HL-60 (cell line): ENCODE measurements at regions not wholly inside any gene's neighbourhood (a gene's known extent, or its start where the extent isn't known, plus 50 kb on each side); places are given as distances from the start of the nearest gene placed in this dataset.
"Not testable (repeated sequence)": the region's sequence is repeated elsewhere in the genome, so short reads cannot be mapped to it uniquely, and the experiment has no call there.

Experiments
- DNase-seq, 2 experiments: peaks; one replicate each; pipeline ENCODE4 v3.0.0-alpha.2; 2010 to 2020; ENCODE audit warnings: low read depth in 1 of 2, low spot score in 1 of 2
- H3K27ac ChIP-seq: fragments of 250-450 bp; sonication (Bioruptor Pico); replicated peaks from 2 replicates; pipeline ENCODE4 v1.5.1; 2020; ENCODE audit warnings: mild to moderate bottlenecking, moderate library complexity
- H3K27me3 ChIP-seq: fragments of 250-450 bp; sonication (Bioruptor Pico); 2 replicates; pipeline ENCODE4 v1.5.1; 2021; ENCODE audit warnings: mild to moderate bottlenecking, moderate library complexity; ENCODE audit not compliant: insufficient read depth, poor library complexity, severe bottlenecking
- H3K4me3 ChIP-seq: replicated peaks from 2 replicates; pipeline ENCODE4 v1.5.1; 2011; ENCODE audit warnings: mild to moderate bottlenecking, control low read depth, low read length; ENCODE audit not compliant: insufficient read depth
- GABPA ChIP-seq: IDR thresholded peaks from 2 replicates; pipeline ENCODE4 v1.6.1; 2012; ENCODE audit warnings: low read depth
- POLR2AphosphoS5 ChIP-seq: IDR thresholded peaks from 2 replicates; pipeline ENCODE4 v1.6.1; 2012; ENCODE audit warnings: low read depth
- SPI1 ChIP-seq: IDR thresholded peaks from 2 replicates; pipeline ENCODE4 v1.6.1; 2012; ENCODE audit warnings: low read depth, mild to moderate bottlenecking, borderline replicate concordance
- TF ChIP-seq, protein P1 (sequence below): IDR thresholded peaks from one replicate; pipeline ENCODE4 v1.5.1; 2011; ENCODE audit warnings: low read length, control low read depth, inconsistent platforms; ENCODE audit not compliant: insufficient read depth
- TF ChIP-seq, protein P2 (sequence below): IDR thresholded peaks from 2 replicates; pipeline ENCODE4 v1.6.1; 2012; ENCODE audit warnings: low read depth; ENCODE audit not compliant: insufficient replicate concordance

DNA sequence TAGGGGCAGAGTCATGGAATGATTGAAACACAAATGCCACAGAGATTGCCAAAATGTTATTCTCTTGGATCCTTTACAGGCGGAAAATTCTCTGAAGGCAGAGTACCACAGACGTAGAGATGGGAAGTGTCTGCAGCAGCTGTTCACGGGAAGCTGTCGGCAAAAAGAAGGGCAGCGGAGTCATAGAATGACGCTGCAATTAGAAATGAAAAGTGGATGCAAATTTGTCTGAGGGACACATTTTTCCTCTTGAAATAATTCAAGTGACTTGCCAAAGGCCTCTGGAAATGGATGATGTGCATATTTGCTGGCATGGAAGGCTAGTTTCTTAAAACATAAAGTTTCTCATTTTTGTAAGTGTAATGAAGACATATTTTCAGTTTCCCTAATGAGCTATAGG, 77.5 kb upstream of the PLD5 start:
- no peak overlapping the region for H3K27ac ChIP-seq
- no peak overlapping the region for H3K4me3 ChIP-seq
- TF ChIP-seq SPI1 (no peak), POLR2AphosphoS5 (no peak), GABPA (no peak)
- TF ChIP-seq, protein P1, sequence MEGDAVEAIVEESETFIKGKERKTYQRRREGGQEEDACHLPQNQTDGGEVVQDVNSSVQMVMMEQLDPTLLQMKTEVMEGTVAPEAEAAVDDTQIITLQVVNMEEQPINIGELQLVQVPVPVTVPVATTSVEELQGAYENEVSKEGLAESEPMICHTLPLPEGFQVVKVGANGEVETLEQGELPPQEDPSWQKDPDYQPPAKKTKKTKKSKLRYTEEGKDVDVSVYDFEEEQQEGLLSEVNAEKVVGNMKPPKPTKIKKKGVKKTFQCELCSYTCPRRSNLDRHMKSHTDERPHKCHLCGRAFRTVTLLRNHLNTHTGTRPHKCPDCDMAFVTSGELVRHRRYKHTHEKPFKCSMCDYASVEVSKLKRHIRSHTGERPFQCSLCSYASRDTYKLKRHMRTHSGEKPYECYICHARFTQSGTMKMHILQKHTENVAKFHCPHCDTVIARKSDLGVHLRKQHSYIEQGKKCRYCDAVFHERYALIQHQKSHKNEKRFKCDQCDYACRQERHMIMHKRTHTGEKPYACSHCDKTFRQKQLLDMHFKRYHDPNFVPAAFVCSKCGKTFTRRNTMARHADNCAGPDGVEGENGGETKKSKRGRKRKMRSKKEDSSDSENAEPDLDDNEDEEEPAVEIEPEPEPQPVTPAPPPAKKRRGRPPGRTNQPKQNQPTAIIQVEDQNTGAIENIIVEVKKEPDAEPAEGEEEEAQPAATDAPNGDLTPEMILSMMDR = no peak
- TF ChIP-seq, protein P2, sequence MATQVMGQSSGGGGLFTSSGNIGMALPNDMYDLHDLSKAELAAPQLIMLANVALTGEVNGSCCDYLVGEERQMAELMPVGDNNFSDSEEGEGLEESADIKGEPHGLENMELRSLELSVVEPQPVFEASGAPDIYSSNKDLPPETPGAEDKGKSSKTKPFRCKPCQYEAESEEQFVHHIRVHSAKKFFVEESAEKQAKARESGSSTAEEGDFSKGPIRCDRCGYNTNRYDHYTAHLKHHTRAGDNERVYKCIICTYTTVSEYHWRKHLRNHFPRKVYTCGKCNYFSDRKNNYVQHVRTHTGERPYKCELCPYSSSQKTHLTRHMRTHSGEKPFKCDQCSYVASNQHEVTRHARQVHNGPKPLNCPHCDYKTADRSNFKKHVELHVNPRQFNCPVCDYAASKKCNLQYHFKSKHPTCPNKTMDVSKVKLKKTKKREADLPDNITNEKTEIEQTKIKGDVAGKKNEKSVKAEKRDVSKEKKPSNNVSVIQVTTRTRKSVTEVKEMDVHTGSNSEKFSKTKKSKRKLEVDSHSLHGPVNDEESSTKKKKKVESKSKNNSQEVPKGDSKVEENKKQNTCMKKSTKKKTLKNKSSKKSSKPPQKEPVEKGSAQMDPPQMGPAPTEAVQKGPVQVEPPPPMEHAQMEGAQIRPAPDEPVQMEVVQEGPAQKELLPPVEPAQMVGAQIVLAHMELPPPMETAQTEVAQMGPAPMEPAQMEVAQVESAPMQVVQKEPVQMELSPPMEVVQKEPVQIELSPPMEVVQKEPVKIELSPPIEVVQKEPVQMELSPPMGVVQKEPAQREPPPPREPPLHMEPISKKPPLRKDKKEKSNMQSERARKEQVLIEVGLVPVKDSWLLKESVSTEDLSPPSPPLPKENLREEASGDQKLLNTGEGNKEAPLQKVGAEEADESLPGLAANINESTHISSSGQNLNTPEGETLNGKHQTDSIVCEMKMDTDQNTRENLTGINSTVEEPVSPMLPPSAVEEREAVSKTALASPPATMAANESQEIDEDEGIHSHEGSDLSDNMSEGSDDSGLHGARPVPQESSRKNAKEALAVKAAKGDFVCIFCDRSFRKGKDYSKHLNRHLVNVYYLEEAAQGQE = no peak
- no peaks in the 10 kb centered on the region for H3K27me3 ChIP-seq
- DNase-seq = no peak

DNA sequence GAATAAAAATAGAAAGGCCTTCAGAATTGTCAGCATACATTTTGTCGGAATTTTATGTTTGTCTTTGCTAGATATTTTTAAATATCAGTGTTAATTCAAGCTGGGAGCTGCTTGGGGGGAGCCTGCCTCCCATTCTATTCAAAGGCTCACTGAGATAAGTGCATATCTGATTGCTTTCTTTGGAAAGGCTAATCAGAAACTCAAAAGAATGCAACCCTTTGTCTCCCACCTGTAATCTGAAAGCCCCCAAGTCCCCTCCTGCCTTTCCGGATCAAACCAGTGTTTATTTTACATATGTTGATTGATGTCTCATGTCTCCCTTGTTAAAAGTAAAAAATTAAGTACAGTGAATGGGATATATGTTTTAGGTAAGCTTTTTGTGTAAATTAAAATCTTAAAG, 69.3 kb upstream of the PLD5 start:
- not testable (repeated sequence) for H3K4me3 ChIP-seq, H3K27me3 ChIP-seq, DNase-seq, H3K27ac ChIP-seq

DNA sequence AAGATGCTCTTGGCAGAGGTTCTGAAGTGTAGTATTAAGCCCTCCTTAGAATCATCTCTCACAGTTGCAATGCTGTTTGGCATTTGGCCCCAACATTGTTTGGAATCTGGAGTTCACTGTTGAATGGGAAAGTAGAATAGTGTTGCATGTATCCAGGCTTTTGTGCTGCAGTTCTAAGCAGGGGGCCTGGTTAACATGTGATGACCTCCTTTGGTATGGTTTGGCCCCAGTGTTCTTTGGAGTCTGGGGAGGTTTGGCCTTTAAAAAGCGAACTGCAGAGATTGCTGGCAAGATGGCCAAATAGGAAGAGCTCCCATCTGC, 61.8 kb upstream of the PLD5 start:
- Histone ChIP-seq H3K27me3 (no peaks in the 10 kb centered on the region), H3K4me3 (no peak overlapping the region), H3K27ac (no peak overlapping the region)
- TF ChIP-seq SPI1 (no peak), POLR2AphosphoS5 (no peak), GABPA (no peak)
- TF ChIP-seq, protein P1 = no peak
- TF ChIP-seq, protein P2 = no peak
- no peak for DNase-seq

DNA sequence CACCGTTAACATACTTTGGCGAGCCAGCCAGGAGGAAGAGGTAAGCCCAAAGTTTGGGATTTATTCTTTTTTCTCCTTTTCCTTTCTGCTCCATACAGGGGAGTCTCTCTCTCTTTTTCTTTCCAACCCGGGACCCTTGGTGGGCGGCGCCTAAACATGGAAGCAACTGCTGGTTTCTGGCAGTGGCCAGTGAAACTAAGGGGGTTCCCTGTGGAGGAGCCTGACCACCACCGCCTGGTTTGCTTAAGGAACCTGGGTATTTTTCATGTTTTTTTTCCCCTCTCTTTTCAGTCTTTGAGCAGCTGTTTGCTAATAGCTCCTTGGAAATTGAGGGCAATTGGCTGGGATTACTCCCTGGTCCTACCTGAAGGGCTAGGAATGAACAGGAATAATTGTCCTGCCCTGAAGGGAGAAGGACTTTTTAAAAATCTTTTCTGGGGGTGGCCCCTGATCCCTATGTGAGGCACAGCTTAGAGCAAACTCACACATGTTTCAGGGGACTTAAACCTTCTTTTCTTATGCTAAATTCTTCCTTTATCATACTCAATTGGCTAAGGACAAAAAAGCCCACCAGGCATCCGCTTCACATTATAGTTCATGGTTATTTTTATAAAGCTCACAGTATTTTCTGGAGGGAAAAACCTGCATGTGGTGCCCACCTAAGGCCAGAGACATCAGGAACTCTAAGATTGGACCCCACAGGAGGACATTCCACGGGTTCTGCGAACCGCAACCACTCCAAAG, 61.3 kb upstream of the PLD5 start:
- no peaks in the 10 kb centered on the region for H3K27me3 ChIP-seq
- H3K27ac ChIP-seq = no peak overlapping the region
- DNase-seq = no peak
- H3K4me3 ChIP-seq = no peak overlapping the region
- TF ChIP-seq, protein P2 = no peak
- TF ChIP-seq, protein P1 = no peak
- no peak for TF ChIP-seq GABPA
- no peak for TF ChIP-seq POLR2AphosphoS5
- no peak for TF ChIP-seq SPI1
